ENCODE measurements at regions not wholly inside any gene's neighbourhood (a gene's known extent, or its start where the extent isn't known, plus 50 kb on each side); places are given as distances from the start of the nearest gene placed in this dataset.

GRCh38 chr1:70554341-70554740, 143.3 kb downstream of the CTH start:
- no peak for TF ChIP-seq CTCF (conservative IDR thresholded peaks at IDR 0.05)
- TF ChIP-seq EZH2 (IDR thresholded peaks at IDR 0.05; ENCODE audit: low read depth), result no peak

All from PC-9 (cell line).